H9 (cell line): ENCODE measurements at regions not wholly inside any gene's neighbourhood (a gene's known extent, or its start where the extent isn't known, plus 50 kb on each side); places are given as distances from the start of the nearest gene placed in this dataset.

ENCODE experiments used
- DNase-seq: peaks from one replicate; pipeline ENCODE4 v3.0.0-alpha.2; 2017
- H2AFZ ChIP-seq: one replicate; pipeline ENCODE4 v1.6.1; 2013; ENCODE audit warnings: mild to moderate bottlenecking, low read length, control low read depth, moderate library complexity
- H2AK5ac ChIP-seq: 2 replicates; pipeline ENCODE4 v1.6.1; 2013; ENCODE audit warnings: low read length, control low read depth, mixed read lengths; ENCODE audit not compliant: insufficient read length
- H2BK120ac ChIP-seq: one replicate; pipeline ENCODE4 v1.6.1; 2013; ENCODE audit warnings: low read depth, mild to moderate bottlenecking, low read length, control low read depth, inconsistent platforms; ENCODE audit not compliant: poor library complexity, severe bottlenecking
- H2BK12ac ChIP-seq: 2 replicates; pipeline ENCODE4 v1.6.1; 2013; ENCODE audit warnings: low read length, control low read depth, mixed read lengths, low read depth; ENCODE audit not compliant: insufficient read length
- H2BK15ac ChIP-seq: 2 replicates; pipeline ENCODE4 v1.6.1; 2013; ENCODE audit warnings: low read depth, low read length, control low read depth
- H2BK20ac ChIP-seq: one replicate; pipeline ENCODE4 v1.6.1; 2013; ENCODE audit warnings: low read depth, mild to moderate bottlenecking, low read length, control low read depth, inconsistent platforms; ENCODE audit not compliant: poor library complexity, severe bottlenecking
- H2BK5ac ChIP-seq: 2 replicates; pipeline ENCODE4 v1.6.1; 2013; ENCODE audit warnings: low read length, control low read depth, mixed read lengths; ENCODE audit not compliant: insufficient read length
- H3K14ac ChIP-seq: 2 replicates; pipeline ENCODE4 v1.6.1; 2013; ENCODE audit warnings: low read length, control low read depth; ENCODE audit not compliant: insufficient read depth
- H3K18ac ChIP-seq: 2 replicates; pipeline ENCODE4 v1.6.1; 2013; ENCODE audit warnings: low read depth, mild to moderate bottlenecking, mixed read lengths, low read length, control low read depth; ENCODE audit not compliant: insufficient read length
- H3K23ac ChIP-seq: 2 replicates; pipeline ENCODE4 v1.6.1; 2013; ENCODE audit warnings: low read length, control low read depth, mixed read lengths, low read depth; ENCODE audit not compliant: insufficient read length
- H3K23me2 ChIP-seq: 2 replicates; pipeline ENCODE4 v1.6.1; 2013; ENCODE audit warnings: low read depth, mild to moderate bottlenecking, mixed read lengths, low read length, control low read depth; ENCODE audit not compliant: insufficient read length, poor library complexity, severe bottlenecking
- H3K27ac ChIP-seq: 2 replicates; pipeline ENCODE4 v1.5.1; 2013; ENCODE audit warnings: low read length, control low read depth, mixed read lengths, low read depth; ENCODE audit not compliant: insufficient read length
- H3K27me3 ChIP-seq: 2 replicates; pipeline ENCODE4 v1.6.1; 2013; ENCODE audit warnings: low read length, control low read depth, inconsistent platforms; ENCODE audit not compliant: insufficient read depth
- H3K4ac ChIP-seq: 2 replicates; pipeline ENCODE4 v1.6.1; 2013; ENCODE audit warnings: low read depth, mild to moderate bottlenecking, control low read depth, inconsistent platforms, low read length, moderate library complexity
- H3K4me1 ChIP-seq: 2 replicates; pipeline ENCODE4 v1.6.1; 2013; ENCODE audit warnings: low read length, control low read depth, inconsistent platforms; ENCODE audit not compliant: insufficient read depth
- H3K4me2 ChIP-seq: 2 replicates; pipeline ENCODE4 v1.6.1; 2013; ENCODE audit warnings: low read length, control low read depth, mixed read lengths; ENCODE audit not compliant: insufficient read length, insufficient read depth
- H3K56ac ChIP-seq: 2 replicates; pipeline ENCODE4 v1.6.1; 2013; ENCODE audit warnings: low read depth, mild to moderate bottlenecking, mixed read lengths, low read length, control low read depth; ENCODE audit not compliant: insufficient read length
- H3K79me1 ChIP-seq: 2 replicates; pipeline ENCODE4 v1.6.1; 2013; ENCODE audit warnings: low read depth, mild to moderate bottlenecking, moderate library complexity, low read length, control low read depth, inconsistent platforms; ENCODE audit not compliant: insufficient read depth, poor library complexity, severe bottlenecking
- H3K79me2 ChIP-seq: 2 replicates; pipeline ENCODE4 v1.6.1; 2013; ENCODE audit warnings: low read length, control low read depth, inconsistent platforms; ENCODE audit not compliant: insufficient read depth
- H3K9ac ChIP-seq: 2 replicates; pipeline ENCODE4 v1.6.1; 2013; ENCODE audit warnings: low read length, control low read depth, mixed read lengths; ENCODE audit not compliant: insufficient read length; ENCODE audit errors: extremely low read depth
- H3K9me3 ChIP-seq: one replicate; pipeline ENCODE4 v1.6.1; 2013; ENCODE audit warnings: low read depth, low read length, inconsistent platforms; ENCODE audit not compliant: control insufficient read depth
- H3T11ph ChIP-seq: one replicate; pipeline ENCODE4 v1.6.1; 2013; ENCODE audit warnings: mild to moderate bottlenecking, low read length, control low read depth, inconsistent platforms
- H4K20me1 ChIP-seq: one replicate; pipeline ENCODE4 v1.6.1; 2013; ENCODE audit not compliant: control insufficient read depth, insufficient read length, insufficient read depth
- H4K5ac ChIP-seq: 2 replicates; pipeline ENCODE4 v1.6.1; 2013; ENCODE audit warnings: low read depth, mild to moderate bottlenecking, mixed read lengths, low read length, control low read depth; ENCODE audit not compliant: insufficient read length
- H4K8ac ChIP-seq: replicated peaks from 2 replicates; pipeline ENCODE4 v1.6.1; 2013; ENCODE audit warnings: low read length, control low read depth, mixed read lengths, low read depth; ENCODE audit not compliant: insufficient read length
- H4K91ac ChIP-seq: 2 replicates; pipeline ENCODE4 v1.6.1; 2013; ENCODE audit warnings: low read depth, mild to moderate bottlenecking, moderate library complexity, mixed read lengths, low read length, control low read depth; ENCODE audit not compliant: insufficient read length
- H3K27ac Mint-ChIP-seq, 3 experiments: 2 replicates in 2 of 3; 3 replicates in 1 of 3; pipeline ENCODE4 v1.8.0; 2020 to 2021; ENCODE audit warnings: mixed read lengths in 3 of 3, mild to moderate bottlenecking in 1 of 3, moderate library complexity in 1 of 3
- H3K27me3 Mint-ChIP-seq: 2 replicates; pipeline ENCODE4 v1.8.0; 2021; ENCODE audit warnings: low read depth, mild to moderate bottlenecking, moderate library complexity, mixed read lengths
- H3K36me3 Mint-ChIP-seq, 3 experiments: 2 replicates in 2 of 3; 3 replicates in 1 of 3; pipeline ENCODE4 v1.8.0; 2020 to 2021; ENCODE audit warnings: low read depth in 3 of 3, mixed read lengths in 3 of 3; ENCODE audit not compliant: insufficient read depth in 1 of 3
- H3K4me1 Mint-ChIP-seq, 2 experiments: 2 replicates each; pipeline ENCODE4 v1.8.0; 2020; ENCODE audit warnings: mixed read lengths in 2 of 2
- H3K4me3 Mint-ChIP-seq, 2 experiments: 2 replicates in 1 of 2; 3 replicates in 1 of 2; pipeline ENCODE4 v1.8.0; 2020 to 2021; ENCODE audit warnings: mild to moderate bottlenecking in 2 of 2, mixed read lengths in 2 of 2, moderate library complexity in 1 of 2
- H3K9me3 Mint-ChIP-seq, 2 experiments: 2 replicates in 1 of 2; 3 replicates in 1 of 2; pipeline ENCODE4 v1.8.0; 2020; ENCODE audit warnings: mild to moderate bottlenecking in 2 of 2, mixed read lengths in 2 of 2, moderate library complexity in 1 of 2
- WGBS: extraction: QIAGEN DNeasy Blood & Tissue Kit; methylation state at CpG from one replicate; pipeline ENCODE4 v1.1.7; 2013; ENCODE audit warnings: missing lambda C conversion rate, low lambda C conversion rate, mixed read lengths; ENCODE audit not compliant: insufficient read length; ENCODE audit errors: extremely low coverage; 5-methylcytosine and 5-hydroxymethylcytosine counted together
- TF ChIP-seq, protein P1 (sequence below): fragments of 200-600 bp; sonication (generic); conservative IDR thresholded peaks from 3 replicates; pipeline ENCODE4 v1.8.0; 2021; ENCODE audit warnings: antibody characterized with exemption, mild to moderate bottlenecking

DNA sequence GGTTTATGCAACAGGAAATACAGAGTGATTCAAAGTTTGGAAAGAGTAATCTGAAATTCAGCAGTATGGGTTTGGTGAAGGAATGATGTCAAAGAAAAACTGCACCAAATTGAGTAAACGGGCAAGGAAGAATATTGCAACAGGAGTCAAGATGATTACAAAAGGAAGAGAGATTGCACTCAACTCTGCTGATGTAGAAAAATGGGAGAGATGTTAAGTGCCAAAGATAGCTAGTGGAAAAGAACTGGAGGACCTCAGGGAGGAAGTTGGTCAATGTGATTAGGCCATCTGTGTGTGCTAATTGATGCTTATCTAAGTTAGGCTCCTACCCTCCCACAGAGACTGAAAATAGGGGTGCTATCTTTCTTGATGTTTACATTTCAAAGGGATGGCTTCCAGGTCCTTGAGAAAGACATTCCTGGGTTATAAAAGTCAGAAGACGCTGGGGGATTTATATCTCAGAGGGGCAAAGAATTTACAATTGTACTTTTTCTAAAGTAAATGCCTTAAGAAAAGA, 167.4 kb upstream of the FAM47A start:
- Histone ChIP-seq H3K56ac (no peak overlapping the region), H3K79me1 (no peaks in the 10 kb centered on the region), H2BK120ac (no peak overlapping the region), H4K8ac (no peak overlapping the region), H2BK15ac (no peak overlapping the region), H2AK5ac (no peak overlapping the region), H2AFZ (no peak overlapping the region), H3K27me3 (no peaks in the 10 kb centered on the region; the same call in 1 of the 2 replicates), H3K23me2 (no peaks in the 10 kb centered on the region), H3K9me3 (peaks cover 5% of the 10 kb centered on the region), H4K20me1 (no peaks in the 10 kb centered on the region), H3T11ph (no peak overlapping the region), H3K79me2 (no peaks in the 10 kb centered on the region), H3K4ac (no peak overlapping the region), H3K9ac (no peak overlapping the region), H3K18ac (no peak overlapping the region), H4K91ac (no peak overlapping the region), H2BK5ac (no peak overlapping the region), H3K4me1 (no peaks in the 10 kb centered on the region), H2BK20ac (no peak overlapping the region), H3K4me2 (no peak overlapping the region), H2BK12ac (no peak overlapping the region), H3K14ac (no peak overlapping the region), H3K23ac (no peak overlapping the region), H4K5ac (no peak overlapping the region), H3K27ac (no peak overlapping the region)
- Mint-ChIP-seq H3K4me1 (peaks cover 4 to 7% of the 10 kb centered on the region in 2 experiments; a peak in 3 of 4 replicates), H3K36me3 (peaks cover 0 to 5% (median 3%) of the 10 kb centered on the region in 3 experiments; a peak in 5 of 7 replicates), H3K27ac (no peak overlapping the region), H3K9me3 (peaks cover 0 to 61% of the 10 kb centered on the region in 2 experiments), H3K4me3 (no peak overlapping the region), H3K27me3 (peaks cover 44% of the 10 kb centered on the region)
- TF ChIP-seq, protein P1, sequence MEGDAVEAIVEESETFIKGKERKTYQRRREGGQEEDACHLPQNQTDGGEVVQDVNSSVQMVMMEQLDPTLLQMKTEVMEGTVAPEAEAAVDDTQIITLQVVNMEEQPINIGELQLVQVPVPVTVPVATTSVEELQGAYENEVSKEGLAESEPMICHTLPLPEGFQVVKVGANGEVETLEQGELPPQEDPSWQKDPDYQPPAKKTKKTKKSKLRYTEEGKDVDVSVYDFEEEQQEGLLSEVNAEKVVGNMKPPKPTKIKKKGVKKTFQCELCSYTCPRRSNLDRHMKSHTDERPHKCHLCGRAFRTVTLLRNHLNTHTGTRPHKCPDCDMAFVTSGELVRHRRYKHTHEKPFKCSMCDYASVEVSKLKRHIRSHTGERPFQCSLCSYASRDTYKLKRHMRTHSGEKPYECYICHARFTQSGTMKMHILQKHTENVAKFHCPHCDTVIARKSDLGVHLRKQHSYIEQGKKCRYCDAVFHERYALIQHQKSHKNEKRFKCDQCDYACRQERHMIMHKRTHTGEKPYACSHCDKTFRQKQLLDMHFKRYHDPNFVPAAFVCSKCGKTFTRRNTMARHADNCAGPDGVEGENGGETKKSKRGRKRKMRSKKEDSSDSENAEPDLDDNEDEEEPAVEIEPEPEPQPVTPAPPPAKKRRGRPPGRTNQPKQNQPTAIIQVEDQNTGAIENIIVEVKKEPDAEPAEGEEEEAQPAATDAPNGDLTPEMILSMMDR, result no peak
- WGBS, result no CpG with 5 or more reads among the region's 2 CpGs
- DNase-seq, result no peak
